ENCODE measurements at regions not wholly inside any gene's neighbourhood (a gene's known extent, or its start where the extent isn't known, plus 50 kb on each side); places are given as distances from the start of the nearest gene placed in this dataset.

DNA sequence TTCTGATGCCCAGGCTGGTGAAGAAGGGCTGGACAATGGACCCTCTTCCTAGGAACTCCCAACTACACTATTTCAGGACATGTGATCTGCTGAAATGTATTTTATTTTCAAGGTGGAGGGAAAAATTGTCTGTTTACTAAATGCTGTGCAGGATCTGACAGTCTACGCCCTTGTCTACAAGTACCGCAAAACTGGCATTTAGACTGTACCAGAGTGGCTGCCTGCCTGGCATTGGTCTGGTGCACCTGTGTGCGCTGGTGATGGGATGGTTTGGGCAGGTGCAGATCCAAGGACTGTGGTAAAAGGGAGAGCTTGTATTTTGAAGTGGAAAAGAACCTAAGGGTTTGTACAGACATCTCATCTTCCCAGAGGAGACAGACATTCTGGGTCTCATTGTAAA, 79.7 kb downstream of the AIPL1 start:
- H3K27ac Mint-ChIP-seq (ENCODE audit: unreplicated experiment) = no peak overlapping the region

DNA sequence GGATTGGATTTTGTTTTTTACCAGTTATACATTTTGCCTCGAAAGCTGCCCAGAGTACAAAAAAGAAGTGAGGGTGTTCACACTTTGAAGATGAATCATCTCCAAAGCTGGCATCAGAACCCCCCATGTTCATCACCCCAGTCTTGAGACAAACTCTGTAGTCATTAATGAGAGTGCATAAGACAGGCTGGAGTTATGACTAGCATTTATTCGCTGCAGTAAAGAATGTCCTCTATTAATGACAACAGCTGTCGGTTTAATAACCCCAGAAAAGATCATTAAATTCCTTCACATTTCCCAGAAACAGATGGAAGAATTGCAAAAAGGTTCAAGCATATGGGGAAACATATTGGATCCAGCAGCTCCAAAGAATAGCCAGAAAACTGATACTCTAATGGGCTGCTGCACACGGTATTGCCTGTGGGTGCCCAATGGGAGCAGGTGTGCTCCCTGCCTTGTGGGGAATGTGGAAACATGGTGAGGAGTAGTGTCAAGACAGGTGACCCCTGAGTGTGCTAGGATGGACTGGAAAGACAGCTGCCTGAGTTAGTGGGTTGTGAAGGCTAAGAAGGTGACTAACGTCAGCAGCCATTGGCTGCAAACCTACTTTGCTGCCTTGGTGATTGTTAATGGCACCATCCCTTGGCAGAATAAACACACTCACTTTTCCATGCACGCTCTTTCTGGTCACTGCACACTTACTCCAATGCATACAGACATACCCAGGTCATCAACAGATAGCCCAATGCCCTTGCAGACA, 81.9 kb downstream of the AIPL1 start:
- no peak overlapping the region for H3K27ac Mint-ChIP-seq (ENCODE audit: unreplicated experiment)
- H3K27me3 Mint-ChIP-seq (ENCODE audit: low read depth, unreplicated experiment) = peaks cover 27% of the 10 kb centered on the region
- H3K4me3 ChIP-seq (ENCODE audit: insufficient read depth, low read depth, low read length) = no peak overlapping the region

More for the DNA sequence above, 79.7 kb downstream of the AIPL1 start:
- TF ChIP-seq, protein P1, sequence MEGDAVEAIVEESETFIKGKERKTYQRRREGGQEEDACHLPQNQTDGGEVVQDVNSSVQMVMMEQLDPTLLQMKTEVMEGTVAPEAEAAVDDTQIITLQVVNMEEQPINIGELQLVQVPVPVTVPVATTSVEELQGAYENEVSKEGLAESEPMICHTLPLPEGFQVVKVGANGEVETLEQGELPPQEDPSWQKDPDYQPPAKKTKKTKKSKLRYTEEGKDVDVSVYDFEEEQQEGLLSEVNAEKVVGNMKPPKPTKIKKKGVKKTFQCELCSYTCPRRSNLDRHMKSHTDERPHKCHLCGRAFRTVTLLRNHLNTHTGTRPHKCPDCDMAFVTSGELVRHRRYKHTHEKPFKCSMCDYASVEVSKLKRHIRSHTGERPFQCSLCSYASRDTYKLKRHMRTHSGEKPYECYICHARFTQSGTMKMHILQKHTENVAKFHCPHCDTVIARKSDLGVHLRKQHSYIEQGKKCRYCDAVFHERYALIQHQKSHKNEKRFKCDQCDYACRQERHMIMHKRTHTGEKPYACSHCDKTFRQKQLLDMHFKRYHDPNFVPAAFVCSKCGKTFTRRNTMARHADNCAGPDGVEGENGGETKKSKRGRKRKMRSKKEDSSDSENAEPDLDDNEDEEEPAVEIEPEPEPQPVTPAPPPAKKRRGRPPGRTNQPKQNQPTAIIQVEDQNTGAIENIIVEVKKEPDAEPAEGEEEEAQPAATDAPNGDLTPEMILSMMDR (IDR thresholded peaks at IDR 0.05; ENCODE audit: insufficient read depth, low read depth, low read length) = no peak
- no peak for TF ChIP-seq EZH2 (IDR thresholded peaks at IDR 0.05; ENCODE audit: insufficient read depth, low read length)
- Histone ChIP-seq H2AFZ (ENCODE audit: low read depth, low read length) (no peak overlapping the region), H3K27ac (ENCODE audit: low read depth, low read length) (no peak overlapping the region), H3K9ac (ENCODE audit: low read length) (no peak overlapping the region), H3K4me1 (ENCODE audit: insufficient read depth, low read length) (no peaks in the 10 kb centered on the region), H3K36me3 (ENCODE audit: insufficient read depth, low read length) (no peaks in the 10 kb centered on the region), H3K79me2 (ENCODE audit: insufficient read depth, low read length) (no peaks in the 10 kb centered on the region), H3K4me3 (ENCODE audit: insufficient read depth, low read depth, low read length) (no peak overlapping the region), H4K20me1 (ENCODE audit: insufficient read depth, low read length) (no peaks in the 10 kb centered on the region), H3K9me3 (ENCODE audit: insufficient read depth, low read depth, low read length) (peaks cover 2% of the 10 kb centered on the region), H3K4me2 (ENCODE audit: low read length) (no peak overlapping the region), H3K27me3 (ENCODE audit: insufficient read depth, low read length) (no peaks in the 10 kb centered on the region)
- Mint-ChIP-seq H3K4me1 (ENCODE audit: low read depth, unreplicated experiment) (no peaks in the 10 kb centered on the region), H3K4me3 (ENCODE audit: unreplicated experiment) (no peak overlapping the region), H3K36me3 (ENCODE audit: low read depth, unreplicated experiment) (no peaks in the 10 kb centered on the region), H3K27me3 (ENCODE audit: low read depth, unreplicated experiment) (peaks cover 21% of the 10 kb centered on the region), H3K9me3 (ENCODE audit: unreplicated experiment) (peaks cover 2% of the 10 kb centered on the region)
- DNase-seq (ENCODE audit: low read depth) (no peak), FAIRE-seq (no peak)

DNA sequence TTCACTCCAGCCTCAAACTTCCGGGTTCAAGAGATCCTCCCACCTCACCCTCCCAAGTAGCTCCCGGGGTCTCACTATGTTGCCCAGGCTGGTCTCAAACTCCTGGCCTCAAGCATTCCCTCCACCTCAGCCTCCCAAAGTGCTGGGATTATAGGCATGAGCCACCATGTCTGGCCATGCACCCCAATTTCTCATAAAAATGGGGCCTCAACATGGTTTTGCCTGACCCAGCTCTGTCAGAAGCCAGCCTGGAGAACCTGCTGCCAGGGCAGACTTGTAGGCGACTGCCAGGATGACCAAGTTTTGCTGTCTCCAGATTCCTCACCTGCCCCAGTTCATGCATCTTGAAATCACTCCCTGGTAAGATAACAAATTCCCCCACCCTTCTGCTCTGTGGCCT, 82.9 kb downstream of the AIPL1 start:
- peaks cover 2% of the 10 kb centered on the region for H3K9me3 ChIP-seq (ENCODE audit: insufficient read depth, low read depth, low read length)
- no peaks in the 10 kb centered on the region for H3K79me2 ChIP-seq (ENCODE audit: insufficient read depth, low read length)
- H4K20me1 ChIP-seq (ENCODE audit: insufficient read depth, low read length) = no peaks in the 10 kb centered on the region
- no peak for DNase-seq (ENCODE audit: low read depth)
- no peak overlapping the region for H3K9ac ChIP-seq (ENCODE audit: low read length)
- FAIRE-seq = no peak
- H3K4me3 ChIP-seq (ENCODE audit: insufficient read depth, low read depth, low read length) = no peak overlapping the region
- Mint-ChIP-seq H3K9me3 (ENCODE audit: unreplicated experiment) (peaks cover 2% of the 10 kb centered on the region), H3K4me1 (ENCODE audit: low read depth, unreplicated experiment) (no peaks in the 10 kb centered on the region), H3K36me3 (ENCODE audit: low read depth, unreplicated experiment) (no peaks in the 10 kb centered on the region), H3K27me3 (ENCODE audit: low read depth, unreplicated experiment) (peaks cover 37% of the 10 kb centered on the region), H3K27ac (ENCODE audit: unreplicated experiment) (no peak overlapping the region), H3K4me3 (ENCODE audit: unreplicated experiment) (no peak overlapping the region)
- H3K4me1 ChIP-seq (ENCODE audit: insufficient read depth, low read length) = no peaks in the 10 kb centered on the region
- H2AFZ ChIP-seq (ENCODE audit: low read depth, low read length) = no peak overlapping the region
- TF ChIP-seq, protein P1 (IDR thresholded peaks at IDR 0.05; ENCODE audit: insufficient read depth, low read depth, low read length) = no peak
- TF ChIP-seq EZH2 (IDR thresholded peaks at IDR 0.05; ENCODE audit: insufficient read depth, low read length) = no peak
- no peaks in the 10 kb centered on the region for H3K36me3 ChIP-seq (ENCODE audit: insufficient read depth, low read length)
- no peak overlapping the region for H3K27ac ChIP-seq (ENCODE audit: low read depth, low read length)
- no peak overlapping the region for H3K4me2 ChIP-seq (ENCODE audit: low read length)
- H3K27me3 ChIP-seq (ENCODE audit: insufficient read depth, low read length) = no peaks in the 10 kb centered on the region

More for the DNA sequence above, 81.9 kb downstream of the AIPL1 start:
- Histone ChIP-seq H3K9ac (ENCODE audit: low read length) (no peak overlapping the region), H3K79me2 (ENCODE audit: insufficient read depth, low read length) (no peaks in the 10 kb centered on the region), H3K4me1 (ENCODE audit: insufficient read depth, low read length) (no peaks in the 10 kb centered on the region), H3K4me2 (ENCODE audit: low read length) (no peak overlapping the region), H3K9me3 (ENCODE audit: insufficient read depth, low read depth, low read length) (peaks cover 2% of the 10 kb centered on the region), H3K27me3 (ENCODE audit: insufficient read depth, low read length) (no peaks in the 10 kb centered on the region), H3K27ac (ENCODE audit: low read depth, low read length) (no peak overlapping the region), H3K36me3 (ENCODE audit: insufficient read depth, low read length) (no peaks in the 10 kb centered on the region), H4K20me1 (ENCODE audit: insufficient read depth, low read length) (no peaks in the 10 kb centered on the region), H2AFZ (ENCODE audit: low read depth, low read length) (no peak overlapping the region)
- no peaks in the 10 kb centered on the region for H3K4me1 Mint-ChIP-seq (ENCODE audit: low read depth, unreplicated experiment)
- H3K4me3 Mint-ChIP-seq (ENCODE audit: unreplicated experiment) = no peak overlapping the region
- no peaks in the 10 kb centered on the region for H3K36me3 Mint-ChIP-seq (ENCODE audit: low read depth, unreplicated experiment)
- DNase-seq (ENCODE audit: low read depth) = no peak
- TF ChIP-seq EZH2 (IDR thresholded peaks at IDR 0.05; ENCODE audit: insufficient read depth, low read length) = no peak
- no peak for FAIRE-seq
- H3K9me3 Mint-ChIP-seq (ENCODE audit: unreplicated experiment) = peaks cover 2% of the 10 kb centered on the region
